Stimulated activated CD4-positive, alpha-beta T cell treated with anti-CD3 and anti-CD28 coated beads, Interleukin-12 subunit alpha, Interleukin-12 subunit beta, amount 100 ng/mL, for 4 hours (primary cell): ENCODE measurements at regions not wholly inside any gene's neighbourhood (a gene's known extent, or its start where the extent isn't known, plus 50 kb on each side); places are given as distances from the start of the nearest gene placed in this dataset.
"Not testable (repeated sequence)": the region's sequence is repeated elsewhere in the genome, so short reads cannot be mapped to it uniquely, and the experiment has no call there.

ENCODE experiments used
- DNase-seq: peaks from one replicate; pipeline ENCODE4 v3.0.0-alpha.2; 2020

- DNase-seq = no peak
Observed at GRCh38 chr13:109312399-109312798, 474.0 kb downstream of the IRS2 start.

GRCh38 chr13:109311431-109311976 lies 474.9 kb downstream of the IRS2 start:
- DNase-seq = not testable (repeated sequence)

- no peak for DNase-seq
Observed at GRCh38 chr13:109309625-109310363, 476.6 kb downstream of the IRS2 start.

GRCh38 chr13:109307027-109307426 lies 479.4 kb downstream of the IRS2 start:
- DNase-seq = no peak

GRCh38 chr13:109301726-109302125 lies 484.7 kb downstream of the IRS2 start:
- no peak for DNase-seq

- no peak for DNase-seq
Observed at GRCh38 chr13:109301276-109301675, 485.1 kb downstream of the IRS2 start.

GRCh38 chr13:109297628-109298027 lies 488.8 kb downstream of the IRS2 start:
- no peak for DNase-seq

GRCh38 chr13:109293166-109293565 lies 493.2 kb downstream of the IRS2 start:
- DNase-seq = no peak

- no peak for DNase-seq
Observed at GRCh38 chr13:109288151-109288709, 498.2 kb downstream of the IRS2 start.

- DNase-seq = no peak
Observed at GRCh38 chr13:109287553-109287952, 498.8 kb downstream of the IRS2 start.

GRCh38 chr13:109285586-109285985 lies 500.8 kb downstream of the IRS2 start:
- DNase-seq = no peak

- DNase-seq = no peak
Observed at GRCh38 chr13:109281903-109282635, 504.3 kb downstream of the IRS2 start.

- DNase-seq = no peak
Observed at GRCh38 chr13:109281017-109281902, 505.1 kb downstream of the IRS2 start.

- DNase-seq = no peak
Observed at GRCh38 chr13:109276261-109276660, 510.1 kb downstream of the IRS2 start.

GRCh38 chr13:109275852-109276251 lies 510.5 kb downstream of the IRS2 start:
- no peak for DNase-seq

- no peak for DNase-seq
Observed at GRCh38 chr13:109275139-109275745, 511.1 kb downstream of the IRS2 start.

- no peak for DNase-seq
Observed at GRCh38 chr13:109274188-109274821, 512.1 kb downstream of the IRS2 start.

- DNase-seq = no peak
Observed at GRCh38 chr13:109273326-109273751, 513.0 kb downstream of the IRS2 start.

- no peak for DNase-seq
Observed at GRCh38 chr13:109272595-109273325, 513.6 kb downstream of the IRS2 start.

GRCh38 chr13:109271555-109272541 lies 514.5 kb downstream of the IRS2 start:
- no peak for DNase-seq
